ENCODE measurements at regions not wholly inside any gene's neighbourhood (a gene's known extent, or its start where the extent isn't known, plus 50 kb on each side); places are given as distances from the start of the nearest gene placed in this dataset.

DNA sequence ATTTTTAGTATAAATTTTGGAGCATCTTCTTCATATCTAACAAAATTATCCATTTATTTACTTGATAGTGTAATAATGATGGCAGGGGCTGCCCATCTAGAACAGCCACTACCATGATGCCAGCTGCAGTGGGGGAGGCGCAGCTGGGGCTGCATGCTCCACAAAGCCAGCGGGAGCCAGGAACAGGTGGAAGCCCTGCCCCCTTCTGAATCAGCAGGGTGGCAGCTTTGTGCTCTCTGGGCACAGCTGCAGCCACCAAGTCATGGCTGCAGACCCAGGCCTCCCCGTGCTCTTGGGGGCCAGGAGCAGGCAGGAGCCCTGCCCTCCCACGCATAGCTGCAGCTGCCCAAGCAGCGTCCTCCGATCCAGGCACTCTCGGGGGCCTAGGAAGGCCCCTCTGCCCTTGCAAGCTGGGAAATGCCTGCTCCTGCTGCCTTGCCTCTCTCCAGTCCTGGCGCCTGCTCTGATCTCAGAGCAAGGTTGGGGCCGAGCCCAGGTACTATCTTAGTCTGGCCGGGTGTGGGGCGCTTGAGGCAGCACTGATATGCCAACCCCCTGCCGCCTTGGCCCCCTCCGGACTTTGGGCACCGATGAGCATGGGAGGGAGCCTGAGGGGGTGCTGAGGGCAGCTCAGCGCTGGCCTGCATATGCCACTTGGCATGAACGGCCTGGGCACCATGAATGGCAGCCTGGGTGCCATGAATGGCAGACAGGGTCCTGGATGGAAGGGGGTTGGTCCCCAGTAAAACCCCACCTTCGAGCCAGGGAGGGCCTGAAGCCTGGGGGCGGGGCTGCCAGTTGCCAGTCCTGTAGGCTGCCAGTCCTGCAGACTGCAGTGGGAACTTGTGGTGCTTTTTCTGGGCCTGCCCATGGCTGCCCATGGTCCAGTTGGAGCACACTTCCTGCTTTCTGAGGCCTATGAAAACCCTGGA is 1110.8 kb upstream of the POT1 start:
- DNase-seq (ENCODE audit: low spot score in 2 of 2), result no peak
- Histone ChIP-seq H3K9me3 (no peaks in the 10 kb centered on the region), H3K36me3 (no peaks in the 10 kb centered on the region), H3K27ac (no peak overlapping the region), H3K27me3 (no peaks in the 10 kb centered on the region), H3K4me3 (no peak overlapping the region), H3K4me1 (no peaks in the 10 kb centered on the region)
- intact Hi-C loops (cut with DNase I), result no loop called here
- TF ChIP-seq CTCF (IDR thresholded peaks at IDR 0.05), result no peak

GRCh38 chr7:126026421-126027088 is 1096.9 kb upstream of the POT1 start:
- no peaks in the 10 kb centered on the region for H3K36me3 ChIP-seq
- no peak overlapping the region for H3K4me3 ChIP-seq
- no peaks in the 10 kb centered on the region for H3K4me1 ChIP-seq
- no peaks in the 10 kb centered on the region for H3K9me3 ChIP-seq
- no peak overlapping the region for H3K27ac ChIP-seq
- intact Hi-C loops (cut with DNase I), result no loop called here
- H3K27me3 ChIP-seq, result no peaks in the 10 kb centered on the region
- TF ChIP-seq CTCF (IDR thresholded peaks at IDR 0.05), result no peak
- no peak for DNase-seq (ENCODE audit: low spot score in 2 of 2)

DNA sequence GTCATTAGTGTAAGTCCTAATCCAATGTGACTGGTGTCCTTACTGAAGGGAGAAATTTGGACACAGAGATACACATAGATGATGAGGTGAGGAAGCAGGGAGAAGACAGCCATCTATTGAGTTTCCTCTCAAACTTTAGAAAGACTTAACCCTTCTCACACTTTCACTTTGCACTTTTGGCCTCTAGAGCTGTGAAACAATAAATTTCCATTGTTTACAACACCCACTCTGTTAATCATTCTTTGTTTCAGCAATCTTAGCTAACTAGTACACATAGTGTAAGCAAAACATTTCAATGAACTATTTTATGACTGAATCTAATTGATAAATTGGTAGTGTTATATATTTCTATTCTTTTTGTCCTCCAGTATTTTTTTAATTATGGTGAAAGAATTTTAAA is 1092.8 kb upstream of the POT1 start:
- Histone ChIP-seq H3K4me1 (no peaks in the 10 kb centered on the region), H3K27ac (no peak overlapping the region), H3K9me3 (no peaks in the 10 kb centered on the region), H3K4me3 (no peak overlapping the region), H3K36me3 (no peaks in the 10 kb centered on the region), H3K27me3 (no peaks in the 10 kb centered on the region)
- intact Hi-C loops (cut with DNase I), result no loop called here
- DNase-seq (ENCODE audit: low spot score in 2 of 2), result no peak
- TF ChIP-seq CTCF (IDR thresholded peaks at IDR 0.05), result no peak

DNA sequence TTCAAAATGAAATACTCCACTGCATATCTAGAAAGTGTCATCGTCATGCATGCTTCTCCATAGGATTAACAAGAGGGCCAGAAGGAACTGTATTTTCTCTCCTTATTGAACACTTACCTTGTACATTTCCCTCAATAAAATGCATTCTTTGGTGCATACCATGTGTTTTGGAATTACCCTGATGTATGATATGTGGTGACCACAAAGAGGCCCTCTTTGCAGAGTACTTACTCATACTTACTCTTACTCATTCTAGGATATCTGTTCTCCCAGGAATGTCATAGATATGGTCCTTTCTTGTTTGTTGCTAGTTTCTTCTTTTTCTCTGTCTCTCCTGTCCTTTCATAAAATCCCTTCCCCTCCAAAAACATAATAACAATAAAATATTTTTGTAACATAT is 1087.1 kb upstream of the POT1 start:
- intact Hi-C loops (cut with DNase I), result no loop called here
- no peaks in the 10 kb centered on the region for H3K36me3 ChIP-seq
- no peak for TF ChIP-seq CTCF (IDR thresholded peaks at IDR 0.05)
- H3K4me3 ChIP-seq, result no peak overlapping the region
- H3K27ac ChIP-seq, result no peak overlapping the region
- no peaks in the 10 kb centered on the region for H3K27me3 ChIP-seq
- no peaks in the 10 kb centered on the region for H3K9me3 ChIP-seq
- no peaks in the 10 kb centered on the region for H3K4me1 ChIP-seq
- no peak for DNase-seq (ENCODE audit: low spot score in 2 of 2)

- no peak overlapping the region for H3K27ac ChIP-seq
- no peaks in the 10 kb centered on the region for H3K36me3 ChIP-seq
- intact Hi-C loops (cut with DNase I), result no loop called here
- no peak overlapping the region for H3K4me3 ChIP-seq
- H3K9me3 ChIP-seq, result no peaks in the 10 kb centered on the region
- no peaks in the 10 kb centered on the region for H3K4me1 ChIP-seq
- no peaks in the 10 kb centered on the region for H3K27me3 ChIP-seq
- no peak for DNase-seq (ENCODE audit: low spot score in 2 of 2)
- no peak for TF ChIP-seq CTCF (IDR thresholded peaks at IDR 0.05)
Observed at GRCh38 chr7:126005064-126005463, 1075.4 kb upstream of the POT1 start.
